Fibroblast of villous mesenchyme (primary cell): ENCODE measurements at regions not wholly inside any gene's neighbourhood (a gene's known extent, or its start where the extent isn't known, plus 50 kb on each side); places are given as distances from the start of the nearest gene placed in this dataset.

Experiments
- DNase-seq: peaks from one replicate; pipeline ENCODE4 v3.0.0-alpha.2; 2010; ENCODE audit warnings: low read depth
- H3K4me3 ChIP-seq: 2 replicates; pipeline ENCODE4 v1.5.1; 2011; ENCODE audit warnings: low read depth, mild to moderate bottlenecking, low read length
- TF ChIP-seq, protein P1 (sequence below): IDR thresholded peaks from 2 replicates; pipeline ENCODE4 v1.5.1; 2012; ENCODE audit warnings: low read depth, mild to moderate bottlenecking, low read length; ENCODE audit not compliant: insufficient read depth

DNA sequence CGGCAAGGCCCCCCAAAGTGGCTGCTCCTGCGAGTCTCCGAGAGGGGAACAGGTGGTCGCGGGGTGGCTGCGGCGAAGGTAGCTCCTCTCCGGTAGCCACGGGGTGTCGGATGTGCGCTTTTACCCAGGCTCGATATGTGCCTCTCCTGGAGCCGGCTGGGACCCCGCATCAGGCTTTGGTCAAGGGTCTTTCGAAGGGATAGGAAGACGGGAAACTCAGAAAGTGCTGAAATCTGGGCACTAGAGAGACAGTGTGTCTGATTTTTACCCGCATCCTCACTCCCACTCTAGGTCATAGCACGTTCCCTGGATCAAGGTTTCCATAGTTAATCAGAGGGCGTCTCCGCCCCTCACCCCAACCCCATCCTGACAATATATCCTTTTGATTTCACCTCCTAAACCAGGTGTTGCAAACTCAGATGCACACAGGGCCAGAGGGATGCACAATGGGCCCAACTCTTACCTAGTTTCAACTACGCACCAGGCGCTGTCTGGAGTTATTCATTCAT is 156.9 kb downstream of the PTPN11 start:
- TF ChIP-seq, protein P1, sequence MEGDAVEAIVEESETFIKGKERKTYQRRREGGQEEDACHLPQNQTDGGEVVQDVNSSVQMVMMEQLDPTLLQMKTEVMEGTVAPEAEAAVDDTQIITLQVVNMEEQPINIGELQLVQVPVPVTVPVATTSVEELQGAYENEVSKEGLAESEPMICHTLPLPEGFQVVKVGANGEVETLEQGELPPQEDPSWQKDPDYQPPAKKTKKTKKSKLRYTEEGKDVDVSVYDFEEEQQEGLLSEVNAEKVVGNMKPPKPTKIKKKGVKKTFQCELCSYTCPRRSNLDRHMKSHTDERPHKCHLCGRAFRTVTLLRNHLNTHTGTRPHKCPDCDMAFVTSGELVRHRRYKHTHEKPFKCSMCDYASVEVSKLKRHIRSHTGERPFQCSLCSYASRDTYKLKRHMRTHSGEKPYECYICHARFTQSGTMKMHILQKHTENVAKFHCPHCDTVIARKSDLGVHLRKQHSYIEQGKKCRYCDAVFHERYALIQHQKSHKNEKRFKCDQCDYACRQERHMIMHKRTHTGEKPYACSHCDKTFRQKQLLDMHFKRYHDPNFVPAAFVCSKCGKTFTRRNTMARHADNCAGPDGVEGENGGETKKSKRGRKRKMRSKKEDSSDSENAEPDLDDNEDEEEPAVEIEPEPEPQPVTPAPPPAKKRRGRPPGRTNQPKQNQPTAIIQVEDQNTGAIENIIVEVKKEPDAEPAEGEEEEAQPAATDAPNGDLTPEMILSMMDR, result no peak
- no peak overlapping the region for H3K4me3 ChIP-seq
- DNase-seq, result no peak

GRCh38 chr12:112577473-112578329 is 159.0 kb downstream of the PTPN11 start:
- TF ChIP-seq, protein P1, result no peak
- no peak for DNase-seq
- H3K4me3 ChIP-seq, result no peak overlapping the region

DNA sequence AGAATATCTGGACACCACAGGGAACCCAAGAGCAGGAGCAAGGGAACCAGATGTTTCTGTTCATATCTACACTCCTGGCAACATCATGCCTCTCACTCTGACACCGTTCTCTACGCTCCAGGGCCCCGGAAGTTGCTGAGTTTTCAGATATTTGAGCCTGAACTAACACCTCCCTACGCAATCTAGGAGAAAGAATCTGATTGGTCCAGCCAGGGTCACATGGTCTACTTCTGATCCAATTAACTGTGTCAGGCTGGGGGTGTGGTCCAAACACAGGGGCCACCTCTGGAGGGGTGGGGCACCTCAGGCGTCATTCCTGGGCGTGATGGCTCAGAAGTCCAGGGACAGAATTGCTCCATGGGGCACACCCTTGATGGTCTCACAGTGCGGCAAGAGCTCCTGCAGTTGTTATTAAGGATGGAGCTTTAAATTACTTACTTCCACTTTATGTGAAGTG is 165.5 kb downstream of the PTPN11 start:
- DNase-seq, result no peak
- TF ChIP-seq, protein P1, result no peak
- H3K4me3 ChIP-seq, result no peak overlapping the region

DNA sequence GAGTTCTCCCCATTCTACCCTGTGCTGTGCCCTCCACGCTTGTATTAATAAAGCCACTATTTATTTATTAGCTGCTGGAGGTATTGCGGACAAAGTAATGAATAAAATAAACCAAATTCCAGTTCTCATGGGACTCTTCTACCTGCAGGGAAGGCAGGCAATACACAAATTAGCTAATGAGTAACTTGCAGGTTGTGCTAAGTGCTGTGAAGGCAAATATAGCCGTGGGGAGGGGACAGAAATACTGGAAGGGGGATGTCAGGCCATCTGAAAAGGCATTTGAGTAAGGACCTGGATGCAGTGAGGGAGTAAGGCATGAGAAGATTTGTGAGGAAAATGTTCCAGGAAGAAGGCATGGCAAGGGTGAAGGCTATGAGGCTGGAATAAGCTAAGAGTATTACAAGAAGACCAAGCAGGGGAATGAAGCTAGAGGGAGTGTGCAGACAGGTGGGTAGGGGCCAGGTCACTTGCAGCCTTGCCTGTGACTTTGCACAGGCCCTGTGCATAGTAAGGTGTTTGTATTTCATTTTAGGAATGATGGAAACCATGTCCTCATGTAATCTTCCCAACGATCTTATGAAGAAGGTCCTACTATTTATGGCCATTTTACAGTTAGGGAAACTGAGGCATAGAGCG is 167.5 kb downstream of the PTPN11 start:
- DNase-seq, result no peak
- TF ChIP-seq, protein P1, result no peak
- no peak overlapping the region for H3K4me3 ChIP-seq

DNA sequence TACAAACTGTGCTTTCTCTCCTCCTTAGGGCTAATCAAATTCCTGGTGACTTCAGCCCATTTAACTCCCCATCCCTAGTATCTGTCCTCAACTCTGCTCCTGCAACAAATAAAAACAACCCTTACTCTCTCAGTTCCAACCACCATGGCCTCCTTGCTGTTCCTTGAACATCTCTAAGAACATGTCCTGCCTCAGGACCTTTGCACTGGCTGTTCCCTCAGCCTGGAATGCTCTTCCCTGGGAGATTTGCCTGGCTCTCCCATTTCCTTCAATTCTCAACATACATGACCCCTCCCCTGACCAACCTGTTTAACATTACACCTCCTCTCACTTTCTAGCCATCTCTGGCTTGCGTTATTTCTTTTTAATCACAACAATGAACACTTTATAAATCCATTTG is 170.5 kb downstream of the PTPN11 start:
- no peak for DNase-seq
- no peak overlapping the region for H3K4me3 ChIP-seq
- TF ChIP-seq, protein P1, result no peak

DNA sequence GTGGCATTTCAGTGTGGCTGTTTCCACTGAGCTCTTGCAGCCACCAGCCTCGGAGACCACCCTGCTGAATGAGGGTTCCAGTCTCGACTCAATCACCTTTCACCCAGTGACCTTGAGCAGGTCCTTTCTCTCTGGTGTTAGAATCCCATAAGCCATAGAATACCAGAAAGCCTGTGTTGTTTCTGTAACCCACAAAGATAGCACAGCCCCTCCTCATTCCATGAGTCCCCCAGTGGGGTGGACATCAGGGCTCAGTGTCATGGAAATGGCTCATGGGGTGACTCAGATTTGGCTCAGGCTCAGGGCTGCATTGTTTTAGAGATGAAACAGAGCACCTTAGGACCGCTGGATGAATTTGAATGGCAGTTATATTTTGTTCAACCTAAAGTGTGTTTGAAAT is 171.5 kb downstream of the PTPN11 start:
- no peak for DNase-seq
- H3K4me3 ChIP-seq, result no peak overlapping the region
- TF ChIP-seq, protein P1, result no peak
